HG03565 (cell line): ENCODE measurements at regions not wholly inside any gene's neighbourhood (a gene's known extent, or its start where the extent isn't known, plus 50 kb on each side); places are given as distances from the start of the nearest gene placed in this dataset.
"Not testable (repeated sequence)": the region's sequence is repeated elsewhere in the genome, so short reads cannot be mapped to it uniquely, and the experiment has no call there.

Experiments
- ATAC-seq: cut with Tn5 transposase; IDR thresholded peaks from one replicate; pipeline ENCODE4 v1.9.1; 2021; ENCODE audit warnings: mild to moderate bottlenecking, moderate library complexity; ENCODE audit not compliant: unreplicated experiment

- not testable (repeated sequence) for ATAC-seq
Observed at GRCh38 chr5:34261020-34261419, 218.0 kb upstream of the C1QTNF3 start.

GRCh38 chr5:34266151-34266550 is 223.1 kb upstream of the C1QTNF3 start:
- ATAC-seq = not testable (repeated sequence)

DNA sequence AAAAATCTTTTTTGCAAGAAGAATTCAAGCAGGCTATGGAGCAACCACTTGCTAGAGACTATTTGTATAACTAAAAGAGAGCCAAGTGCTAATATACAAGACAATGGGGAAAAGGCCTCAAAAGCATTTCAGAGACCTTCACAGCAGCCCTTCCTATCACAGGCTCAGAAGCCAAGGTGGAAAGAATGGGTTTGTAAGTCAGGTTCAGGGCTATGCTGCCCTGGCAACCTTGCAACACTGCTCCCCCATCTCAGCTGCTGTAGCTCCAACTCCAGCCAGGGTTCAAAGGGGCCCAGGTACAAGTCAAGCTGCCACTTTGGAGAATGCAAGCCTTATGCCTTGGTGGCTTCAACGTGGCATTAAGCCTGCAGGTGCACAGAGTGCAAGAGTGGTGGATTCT is 253.7 kb upstream of the C1QTNF3 start:
- not testable (repeated sequence) for ATAC-seq

DNA sequence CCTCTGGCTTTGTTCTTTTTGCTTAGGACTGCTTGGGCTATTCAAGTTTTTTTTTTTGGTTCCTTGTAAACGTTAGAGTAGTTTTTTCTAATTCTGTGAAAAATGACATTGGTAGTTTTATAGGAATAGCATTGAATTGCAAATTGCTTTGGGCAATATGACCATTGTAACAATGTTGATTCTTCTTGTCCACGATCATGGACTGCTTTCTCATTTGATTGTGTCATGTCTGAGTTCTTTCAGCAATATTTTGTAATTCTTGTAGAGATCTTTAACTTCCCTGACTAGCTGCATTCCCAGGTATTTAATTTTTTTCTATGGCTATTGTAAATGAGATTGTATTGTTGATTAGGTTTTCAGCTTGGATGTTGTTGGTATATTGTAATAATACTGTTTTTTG is 286.2 kb upstream of the C1QTNF3 start:
- not testable (repeated sequence) for ATAC-seq

- not testable (repeated sequence) for ATAC-seq
Observed at GRCh38 chr5:34329611-34330108, 286.6 kb upstream of the C1QTNF3 start.

DNA sequence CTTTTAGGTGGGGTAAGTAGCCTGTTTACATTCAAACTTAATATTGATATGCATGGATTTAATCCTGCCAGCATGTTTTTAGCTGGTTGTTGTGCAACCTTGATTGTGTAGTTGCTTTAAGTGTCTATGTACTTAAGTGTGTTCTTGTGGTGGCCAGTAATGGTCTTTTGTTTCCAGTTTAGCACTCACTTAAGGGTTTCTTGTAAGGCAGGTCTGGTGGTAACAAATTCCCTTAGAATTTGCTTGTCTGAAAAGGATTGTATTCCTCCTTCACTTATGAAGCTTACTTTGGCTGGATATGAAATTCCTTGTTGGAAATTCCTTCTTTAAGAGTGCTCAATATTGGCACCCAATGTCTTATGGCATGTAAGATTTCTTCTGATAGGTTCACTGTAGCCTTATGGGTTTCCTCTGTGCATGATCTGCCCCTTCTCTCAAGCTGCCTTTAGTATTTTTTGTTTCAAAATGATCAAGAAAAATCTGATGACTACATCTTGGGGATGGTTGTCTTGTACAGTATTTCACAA is 289.0 kb upstream of the C1QTNF3 start:
- ATAC-seq = not testable (repeated sequence)

GRCh38 chr5:34339408-34340001 is 296.5 kb upstream of the C1QTNF3 start:
- not testable (repeated sequence) for ATAC-seq

DNA sequence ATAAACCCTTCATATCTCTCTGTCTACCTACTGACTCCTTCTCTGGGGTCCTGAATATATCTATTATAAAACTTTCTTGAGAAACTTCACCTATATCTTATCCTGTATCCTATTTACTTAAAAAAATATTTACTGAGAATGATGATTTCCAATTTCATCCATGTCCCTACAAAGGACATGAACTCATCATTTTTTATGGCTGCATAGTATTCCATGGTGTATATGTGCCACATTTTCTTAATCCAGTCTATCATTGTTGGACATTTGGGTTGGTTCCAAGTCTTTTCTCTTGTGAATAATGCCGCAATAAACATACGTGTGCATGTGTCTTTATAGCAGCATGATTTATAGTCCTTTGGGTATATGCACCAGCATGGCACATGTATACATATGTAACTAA is 301.7 kb upstream of the RAI14 start:
- ATAC-seq = not testable (repeated sequence)

GRCh38 chr5:34371417-34371816 is 284.7 kb upstream of the RAI14 start:
- ATAC-seq = not testable (repeated sequence)

DNA sequence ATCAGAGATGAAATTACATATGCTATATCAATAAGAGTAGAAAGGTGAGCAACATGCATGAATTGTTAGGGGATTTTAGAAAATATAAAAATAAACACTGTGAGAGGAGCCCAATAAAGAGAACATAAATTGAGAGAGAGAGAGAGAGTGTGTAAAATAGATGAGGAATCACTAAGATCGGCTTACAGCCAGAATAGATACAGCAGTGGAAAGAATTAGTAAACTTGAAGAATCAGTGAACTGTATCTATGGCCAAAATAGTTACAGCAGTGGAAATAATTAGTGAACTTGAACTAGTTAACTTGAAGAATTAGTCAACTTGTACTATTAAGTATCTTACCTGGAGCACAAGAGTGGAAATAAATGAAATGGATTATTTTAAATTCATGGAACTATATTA is 284.3 kb upstream of the RAI14 start:
- not testable (repeated sequence) for ATAC-seq

- ATAC-seq = not testable (repeated sequence)
Observed at GRCh38 chr5:34372739-34373138, 283.4 kb upstream of the RAI14 start.

DNA sequence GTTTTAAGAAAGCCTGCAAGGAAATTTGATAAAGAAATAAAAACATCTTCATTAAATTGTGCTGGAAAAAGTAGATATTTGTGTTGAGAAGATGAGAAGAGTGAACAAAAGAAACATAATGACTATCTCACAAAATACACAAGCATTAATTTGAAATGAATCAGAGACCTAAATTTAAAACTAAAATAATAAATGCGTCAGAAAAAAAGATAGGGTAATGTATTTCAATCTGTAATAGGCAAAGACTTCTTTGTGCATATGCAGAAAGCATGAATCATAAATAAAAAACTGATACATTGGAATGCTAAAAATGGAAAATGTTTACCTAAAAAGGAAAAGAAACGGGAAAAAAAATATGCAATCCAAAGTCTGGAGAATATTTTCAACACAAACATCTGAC is 278.5 kb upstream of the RAI14 start:
- not testable (repeated sequence) for ATAC-seq

- ATAC-seq = not testable (repeated sequence)
Observed at GRCh38 chr5:34378498-34378897, 277.6 kb upstream of the RAI14 start.

DNA sequence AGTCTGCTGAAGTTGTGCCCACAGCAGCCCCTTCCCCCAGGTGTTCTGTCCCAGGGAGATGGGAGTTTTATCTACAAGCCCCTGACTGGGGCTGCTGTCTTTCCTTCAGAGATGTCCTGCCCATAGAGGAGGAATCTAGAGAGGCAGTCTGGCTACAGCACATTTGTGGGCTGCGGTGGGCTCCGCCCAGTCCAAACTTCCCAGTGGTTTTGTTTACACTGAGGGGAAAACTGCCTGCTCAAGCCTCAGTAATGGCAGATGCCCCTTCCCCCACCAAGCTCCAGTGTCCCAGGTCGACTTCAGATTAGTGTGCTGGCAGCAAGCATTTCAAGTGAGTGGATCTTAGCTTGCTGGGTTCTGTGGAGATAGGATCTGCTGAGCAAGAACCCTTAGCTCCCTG is 267.4 kb upstream of the RAI14 start:
- ATAC-seq = not testable (repeated sequence)

DNA sequence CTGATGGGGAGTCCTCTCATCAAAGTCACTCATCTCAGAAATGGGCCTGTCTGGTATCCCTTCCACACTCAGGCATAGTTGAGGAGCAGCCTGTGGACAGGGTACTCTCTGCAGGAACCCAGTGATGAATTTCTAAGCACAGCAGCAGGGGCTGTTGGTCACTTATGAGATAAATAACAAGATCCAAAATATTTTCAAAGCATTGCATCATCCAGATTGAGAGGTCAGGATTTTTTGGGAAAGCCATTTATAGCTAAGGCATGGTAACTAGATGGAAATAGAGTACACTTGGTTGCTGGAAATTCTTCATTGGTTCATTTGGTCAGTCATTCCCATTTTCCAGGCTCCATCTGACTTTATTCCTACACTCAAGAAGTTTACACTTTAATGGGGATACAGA is 246.8 kb upstream of the RAI14 start:
- no peak for ATAC-seq

DNA sequence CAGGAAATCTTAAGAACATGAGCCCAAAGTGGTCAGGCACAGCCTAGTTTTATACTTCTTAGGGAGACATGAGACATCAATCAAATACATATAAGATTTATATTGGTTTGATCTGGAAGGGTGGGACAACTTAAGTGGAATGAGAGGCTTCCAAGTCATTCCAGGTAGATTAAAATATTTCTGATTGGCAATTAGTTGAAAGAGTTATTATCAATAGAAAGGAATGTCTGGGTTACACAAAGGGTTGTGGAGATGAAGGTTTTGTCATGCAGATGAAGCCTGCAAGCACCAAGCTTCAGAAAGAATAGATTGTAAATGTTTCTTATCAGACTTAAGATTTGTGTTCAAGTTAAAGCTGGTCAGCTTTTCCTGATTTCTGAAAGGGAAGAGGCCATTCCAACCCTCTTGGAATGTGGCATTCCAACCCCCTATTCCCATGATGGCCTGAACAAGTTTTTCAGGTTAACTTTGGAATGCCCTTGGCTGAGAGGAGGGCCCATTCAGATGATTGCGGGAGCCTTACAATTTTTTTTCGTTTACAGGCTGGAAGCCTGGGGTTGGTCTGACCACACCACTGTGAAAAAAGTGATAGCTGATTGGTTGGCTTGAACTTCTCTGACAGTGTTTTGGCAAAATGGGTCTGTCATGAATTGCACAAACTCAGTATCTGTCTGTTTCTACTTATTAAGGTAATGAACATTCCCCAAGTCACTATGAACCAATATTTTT is 245.6 kb upstream of the RAI14 start:
- no peak for ATAC-seq

DNA sequence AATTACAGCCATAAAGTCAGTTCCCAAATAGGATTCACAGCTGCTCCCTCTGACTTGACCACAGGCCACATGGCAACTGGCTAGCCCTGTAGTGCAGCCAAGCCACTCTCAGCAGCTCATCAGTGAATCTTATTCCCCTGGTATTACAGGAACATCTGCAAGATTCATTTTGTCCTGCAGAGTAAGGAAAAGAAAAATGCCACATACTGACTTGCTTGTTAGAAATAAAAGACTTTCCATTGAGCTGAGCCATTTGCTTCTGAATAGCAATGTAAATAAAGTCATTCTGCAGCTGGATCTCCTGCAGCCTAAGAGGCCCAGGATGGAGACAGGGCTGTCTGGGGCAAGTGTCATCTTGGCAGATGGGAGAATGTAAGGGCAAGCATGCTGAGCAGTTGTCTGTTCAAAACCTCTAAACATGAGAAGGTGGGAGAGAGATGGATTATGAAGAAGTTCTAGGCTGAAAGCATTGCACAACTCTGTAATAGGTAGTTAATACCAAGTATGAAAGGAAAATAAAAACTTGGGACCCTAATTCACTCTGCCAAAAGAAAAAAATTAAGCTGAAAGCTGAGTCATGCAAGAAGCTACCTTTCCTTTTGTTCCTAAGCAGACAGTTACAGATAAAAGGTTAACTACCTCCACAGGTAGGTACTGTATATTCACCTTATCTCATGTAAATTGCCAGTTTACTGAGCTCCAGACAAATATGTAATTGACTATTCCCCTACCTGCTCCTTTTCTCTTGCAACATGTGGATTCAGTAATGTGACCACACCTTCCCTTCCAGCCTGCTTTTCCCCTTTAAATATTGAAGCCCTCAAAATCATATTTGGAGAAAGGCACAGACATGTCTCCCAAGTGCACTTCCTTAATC is 244.4 kb upstream of the RAI14 start:
- no peak for ATAC-seq

DNA sequence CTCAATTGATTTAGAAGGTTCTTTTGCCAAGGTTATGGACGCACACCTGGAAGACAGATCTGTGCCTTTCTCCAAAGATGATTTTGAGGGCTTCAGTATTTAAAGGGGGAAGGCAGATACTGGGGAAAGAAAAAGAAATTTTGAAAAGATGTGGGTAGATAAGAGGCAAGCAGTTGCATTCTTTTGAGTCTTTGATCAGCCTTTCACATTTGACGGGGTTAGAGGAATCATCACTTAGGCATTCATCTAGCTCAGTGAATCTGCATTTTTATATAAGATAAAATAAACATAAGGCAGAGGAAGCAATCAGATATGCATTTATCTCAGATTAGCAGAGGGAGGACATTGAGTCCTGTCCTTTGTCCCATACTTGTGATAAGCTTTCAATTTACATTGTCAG is 243.4 kb upstream of the RAI14 start:
- no peak for ATAC-seq

GRCh38 chr5:34415559-34416198 is 240.4 kb upstream of the RAI14 start:
- ATAC-seq = peak; percentile 100

GRCh38 chr5:34416501-34417008 is 239.6 kb upstream of the RAI14 start:
- no peak for ATAC-seq
